G401 (cell line): ENCODE measurements at regions not wholly inside any gene's neighbourhood (a gene's known extent, or its start where the extent isn't known, plus 50 kb on each side); places are given as distances from the start of the nearest gene placed in this dataset.

Experiments
- DNase-seq: peaks from one replicate; pipeline ENCODE4 v3.0.0-alpha.2; 2015; ENCODE audit warnings: low spot score
- in situ Hi-C: cut with HindIII; loops from 2 replicates; pipeline ENCODE4 v1.10.0; 2016; ENCODE audit warnings: low sequenced_read_pairs, mixed read lengths

- no peak for DNase-seq
- in situ Hi-C loops = no loop called here
Measured at GRCh38 chr9:129494113-129494789, 126.7 kb downstream of the C9orf50 start.

GRCh38 chr9:129493706-129494047, 127.2 kb downstream of the C9orf50 start:
- in situ Hi-C loops = no loop called here
- no peak for DNase-seq

GRCh38 chr9:129493002-129493705, 127.7 kb downstream of the C9orf50 start:
- no peak for DNase-seq
- in situ Hi-C loops = no loop called here

- no peak for DNase-seq
- in situ Hi-C loops = no loop called here
Measured at GRCh38 chr9:129491487-129491855, 129.4 kb downstream of the C9orf50 start.

- no peak for DNase-seq
- in situ Hi-C loops = no loop called here
Measured at GRCh38 chr9:129490583-129491486, 130.1 kb downstream of the C9orf50 start.

GRCh38 chr9:129489838-129490582, 130.9 kb downstream of the C9orf50 start:
- DNase-seq = no peak
- in situ Hi-C loops = no loop called here

GRCh38 chr9:129487658-129488483, 133.0 kb downstream of the C9orf50 start:
- in situ Hi-C loops = no loop called here
- DNase-seq = peak; percentile 73

- peak; percentile 44 for DNase-seq
- in situ Hi-C loops = no loop called here
Measured at GRCh38 chr9:129486756-129487657, 133.9 kb downstream of the C9orf50 start.

GRCh38 chr9:129485145-129485774, 135.6 kb downstream of the C9orf50 start:
- in situ Hi-C loops = no loop called here
- no peak for DNase-seq

- DNase-seq = no peak
- in situ Hi-C loops = no loop called here
Measured at GRCh38 chr9:129484352-129485000, 136.4 kb downstream of the C9orf50 start.

GRCh38 chr9:129483415-129484351, 137.2 kb downstream of the C9orf50 start:
- in situ Hi-C loops = no loop called here
- peak; percentile 86 for DNase-seq

- in situ Hi-C loops = no loop called here
- DNase-seq = peak; percentile 87
Measured at GRCh38 chr9:129482521-129483414, 138.1 kb downstream of the C9orf50 start.

GRCh38 chr9:129481810-129482511, 138.9 kb downstream of the C9orf50 start:
- no peak for DNase-seq
- in situ Hi-C loops = no loop called here

- in situ Hi-C loops = no loop called here
- no peak for DNase-seq
Measured at GRCh38 chr9:129481424-129481809, 139.5 kb downstream of the C9orf50 start.
